Posterior vena cava (tissue), 2 donors: ENCODE measurements at regions not wholly inside any gene's neighbourhood (a gene's known extent, or its start where the extent isn't known, plus 50 kb on each side); places are given as distances from the start of the nearest gene placed in this dataset.

ENCODE experiments used
- DNase-seq: peaks from one replicate; pipeline ENCODE4 v3.0.0-alpha.2; 2020; ENCODE audit warnings: low spot score
- intact Hi-C, 2 donors: fragments of 100-400 bp; cut with DNase I; formaldehyde crosslinking; loops; one replicate each; pipeline versions ENCODE4 v1.14.1 to v1.14.2; 2022 to 2023
- donor health status: DM: yes; HTN: yes; CAD: no.
- donor health status: DM: yes; HTN: yes; CAD: no.

- intact Hi-C loops, result no loop called here
These were observed 612.1 kb downstream of the MRPL39 start for GRCh38 chr21:24995216-24995615.

GRCh38 chr21:24994717-24995116 is 612.6 kb downstream of the MRPL39 start:
- DNase-seq, result no peak
- intact Hi-C loops, result no loop called here

More at GRCh38 chr21:24995216-24995615, 612.1 kb downstream of the MRPL39 start:
- no peak for DNase-seq

DNA sequence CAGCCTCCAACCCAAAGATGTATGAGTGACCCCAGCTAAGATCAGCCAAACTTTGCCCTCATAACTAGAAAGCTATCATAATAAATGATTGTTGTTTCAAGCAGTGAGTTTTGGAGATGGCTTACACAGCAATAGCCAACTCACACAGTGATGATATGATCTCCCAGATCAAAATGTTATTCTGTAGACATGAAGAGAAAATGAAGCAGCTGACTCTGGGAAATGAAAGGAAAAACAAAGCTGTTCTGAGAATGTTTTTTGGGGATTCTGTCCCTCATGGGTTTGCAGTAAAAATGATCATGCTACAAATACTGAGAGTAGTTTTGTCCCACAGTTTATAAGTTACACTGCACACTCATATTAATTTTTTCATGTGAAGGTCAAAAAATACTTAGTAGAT is 617.8 kb downstream of the MRPL39 start:
- intact Hi-C loops, result no loop called here
- no peak for DNase-seq

DNA sequence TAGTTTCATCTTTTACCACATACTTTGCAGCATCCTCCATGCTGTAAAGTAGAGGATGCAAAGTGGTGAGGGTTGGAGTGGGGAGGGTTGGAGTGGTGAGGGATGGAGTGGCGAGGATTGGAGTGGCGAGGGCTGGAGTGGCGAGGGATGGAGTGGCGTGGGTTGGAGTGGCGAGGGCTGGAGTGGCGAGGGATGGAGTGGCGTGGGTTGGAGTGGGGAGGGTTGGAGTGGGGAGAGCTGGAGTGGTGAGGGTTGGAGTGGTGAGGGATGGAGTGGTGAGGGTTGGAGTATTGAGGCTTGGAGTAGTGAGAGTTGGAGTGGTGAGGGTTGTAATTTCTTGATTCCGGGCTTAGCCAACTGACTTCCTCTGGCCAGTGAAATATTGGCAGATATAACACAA is 618.3 kb downstream of the MRPL39 start:
- intact Hi-C loops, result no loop called here
- DNase-seq, result no peak

DNA sequence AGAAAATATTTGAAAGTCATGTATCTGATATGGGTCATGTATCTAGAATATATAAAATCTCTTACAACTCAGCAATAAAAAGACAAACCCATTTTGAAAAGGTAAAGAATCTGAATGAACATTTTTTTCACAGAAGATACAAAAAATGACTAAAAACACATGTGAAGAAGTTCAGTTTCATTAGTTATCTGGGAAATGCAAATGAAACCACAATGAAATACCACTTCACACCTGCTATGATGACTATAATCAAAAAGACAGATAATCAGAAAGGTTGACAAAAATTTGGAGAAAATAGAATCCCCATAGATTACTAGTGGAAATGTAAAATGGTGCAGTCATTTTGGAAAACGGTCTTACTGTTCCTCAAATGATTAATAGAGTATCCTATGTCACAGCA is 631.0 kb downstream of the MRPL39 start:
- intact Hi-C loops, result no loop called here

DNA sequence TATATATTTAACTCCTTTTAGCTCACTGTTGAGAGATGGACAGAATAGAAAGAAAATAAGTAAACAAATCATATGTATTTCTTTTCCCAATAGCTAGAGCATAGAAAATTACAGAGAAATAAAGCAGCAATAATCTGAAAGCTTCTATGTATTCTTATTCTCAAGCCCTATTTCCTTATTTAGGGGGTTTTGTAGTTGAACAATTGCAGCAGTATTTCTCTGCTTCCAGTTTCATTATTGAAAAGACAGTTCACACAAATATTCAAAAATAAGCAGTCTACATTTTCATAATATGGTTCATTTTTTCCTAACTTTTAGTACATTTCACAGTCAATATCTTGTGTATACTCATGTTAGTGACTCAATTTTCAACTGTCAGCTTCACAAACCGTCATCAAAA is 638.2 kb downstream of the MRPL39 start:
- DNase-seq, result no peak
- intact Hi-C loops, result no loop called here

More for the DNA sequence above, 631.0 kb downstream of the MRPL39 start:
- no peak for DNase-seq

DNA sequence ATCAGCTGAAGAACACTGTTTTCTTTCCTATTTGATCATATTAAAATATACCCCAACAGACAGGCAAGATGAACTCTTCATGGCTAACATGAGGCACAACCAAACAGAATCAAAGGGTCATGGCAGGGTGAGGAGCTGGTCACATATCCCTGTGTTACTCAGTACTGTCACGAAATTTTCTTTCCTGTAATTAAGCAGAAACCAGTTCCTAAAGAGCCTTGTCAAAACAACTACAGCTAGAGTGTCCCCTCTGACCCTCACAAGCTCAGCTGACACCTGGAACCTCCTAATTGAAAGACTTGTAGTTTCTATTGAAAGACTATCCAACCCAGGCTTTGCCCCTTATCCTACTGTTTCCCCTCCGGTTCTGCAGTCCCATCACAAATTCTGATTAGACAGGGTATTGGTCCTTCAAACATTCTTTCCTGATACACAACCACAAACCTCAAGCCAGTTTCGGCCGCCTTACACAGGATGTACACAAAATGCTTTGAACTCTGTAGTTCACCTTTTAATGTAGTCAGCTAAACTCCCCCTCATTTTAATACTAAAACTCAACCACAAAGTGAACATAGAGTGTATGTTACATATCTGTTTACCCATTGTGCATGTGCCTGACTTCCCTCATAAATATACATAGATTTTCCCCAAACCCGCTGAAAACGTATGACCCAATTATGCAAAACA is 651.9 kb downstream of the MRPL39 start:
- no peak for DNase-seq
- intact Hi-C loops, result no loop called here

GRCh38 chr21:24948186-24948585 is 659.1 kb downstream of the MRPL39 start:
- intact Hi-C loops, result no loop called here
- no peak for DNase-seq

DNA sequence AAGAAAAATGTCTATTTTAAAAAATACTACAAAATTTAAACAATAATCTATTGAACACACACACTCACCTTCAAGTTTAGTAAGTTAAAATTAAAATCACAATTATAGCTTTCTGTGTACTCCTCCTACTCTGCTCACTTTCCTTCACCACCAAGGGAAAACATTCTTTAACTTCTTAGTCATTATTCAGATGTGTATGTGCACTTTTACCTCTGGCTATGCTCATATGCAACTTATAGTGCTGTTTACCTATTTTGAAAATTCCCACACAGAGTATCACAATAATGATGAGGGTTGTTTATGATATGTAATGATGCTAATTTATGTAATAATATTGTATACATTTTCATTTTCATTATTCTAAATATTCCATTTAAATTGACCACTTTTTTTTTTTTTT is 661.4 kb downstream of the MRPL39 start:
- no peak for DNase-seq
- intact Hi-C loops, result no loop called here

DNA sequence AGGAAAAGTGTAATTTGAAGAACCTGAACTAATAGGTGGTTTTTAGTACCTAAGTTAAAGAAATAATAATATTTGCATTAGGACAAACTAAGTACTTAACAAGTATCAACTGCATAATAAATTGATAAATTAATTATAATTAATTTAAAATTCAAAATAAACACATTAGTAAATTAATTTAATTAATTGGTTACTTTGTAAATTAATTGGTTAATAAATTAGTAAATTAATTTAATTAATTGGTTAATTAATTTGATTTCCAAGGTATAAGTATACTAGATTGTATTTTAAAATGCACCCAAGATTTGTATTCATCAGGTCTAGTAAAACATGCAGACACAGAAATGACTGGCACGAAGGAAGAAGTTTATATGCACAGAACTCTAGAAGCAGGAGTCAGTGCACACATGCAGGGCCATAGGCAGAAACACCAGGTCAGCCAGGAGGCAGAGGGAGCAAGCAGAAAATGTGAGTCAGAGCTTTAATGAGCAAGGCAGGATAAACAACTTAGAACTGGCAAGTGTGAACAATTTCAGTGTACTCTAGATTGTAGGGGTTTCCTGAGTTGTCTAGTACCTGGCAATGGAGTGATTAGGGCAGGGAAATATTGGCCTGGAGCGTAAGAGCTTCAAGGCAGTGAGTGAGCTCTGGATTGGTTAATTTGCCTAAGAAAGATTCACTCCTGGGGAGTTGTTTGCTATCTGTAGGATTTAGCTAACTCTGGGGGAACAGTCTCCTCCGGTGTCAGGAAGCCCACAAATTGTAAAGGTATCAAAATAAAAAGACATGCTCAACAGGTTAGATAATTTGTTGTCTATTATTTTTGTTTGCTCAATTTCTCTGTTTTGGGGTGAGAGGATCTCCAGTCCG is 665.7 kb downstream of the MRPL39 start:
- no peak for DNase-seq
- intact Hi-C loops, result no loop called here

GRCh38 chr21:24939291-24939690 is 668.0 kb downstream of the MRPL39 start:
- no peak for DNase-seq
- intact Hi-C loops, result no loop called here

DNA sequence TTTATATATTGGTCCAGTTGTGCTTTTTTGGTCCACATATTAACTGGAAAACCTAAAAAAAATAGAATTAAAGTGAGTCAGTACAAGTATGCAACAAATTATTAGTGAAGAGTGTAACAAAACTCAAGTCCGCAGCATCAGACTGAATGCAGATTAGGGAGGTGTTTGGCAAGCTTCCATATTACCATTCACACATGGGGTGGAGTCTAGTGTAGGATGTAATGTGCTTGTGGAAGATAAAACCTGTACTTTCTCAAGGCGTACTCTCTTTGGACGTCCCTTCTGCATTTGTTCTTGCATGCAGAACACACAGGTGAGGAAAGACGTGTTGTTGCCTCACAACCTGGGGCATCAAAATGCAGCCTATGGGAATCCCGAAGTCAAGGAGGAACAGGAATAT is 668.7 kb downstream of the MRPL39 start:
- no peak for DNase-seq
- intact Hi-C loops, result no loop called here

DNA sequence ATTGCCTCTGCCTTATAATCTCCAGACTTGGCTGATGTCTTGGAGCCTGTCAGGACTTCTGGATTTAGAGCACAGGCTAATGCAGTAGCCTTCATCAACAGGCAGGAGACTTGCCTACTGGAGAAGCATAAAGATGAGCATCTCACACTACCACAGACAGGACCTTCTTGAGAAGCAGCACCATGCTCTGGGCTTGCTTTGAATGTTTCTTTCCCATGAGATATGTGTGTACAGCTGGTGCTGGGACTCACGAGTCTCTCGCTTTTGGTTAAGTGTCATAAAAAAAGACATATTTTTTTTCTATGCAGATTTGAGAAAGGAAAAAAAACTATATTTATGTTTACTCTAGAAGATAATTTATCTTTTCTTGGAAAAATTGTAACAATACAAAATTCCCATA is 671.3 kb downstream of the MRPL39 start:
- intact Hi-C loops, result no loop called here
- no peak for DNase-seq

GRCh38 chr21:24910591-24910990 is 696.7 kb downstream of the MRPL39 start:
- DNase-seq, result no peak
- intact Hi-C loops, result no loop called here

- intact Hi-C loops, result no loop called here
- DNase-seq, result no peak
These were observed 703.2 kb downstream of the MRPL39 start for GRCh38 chr21:24903994-24904635.

DNA sequence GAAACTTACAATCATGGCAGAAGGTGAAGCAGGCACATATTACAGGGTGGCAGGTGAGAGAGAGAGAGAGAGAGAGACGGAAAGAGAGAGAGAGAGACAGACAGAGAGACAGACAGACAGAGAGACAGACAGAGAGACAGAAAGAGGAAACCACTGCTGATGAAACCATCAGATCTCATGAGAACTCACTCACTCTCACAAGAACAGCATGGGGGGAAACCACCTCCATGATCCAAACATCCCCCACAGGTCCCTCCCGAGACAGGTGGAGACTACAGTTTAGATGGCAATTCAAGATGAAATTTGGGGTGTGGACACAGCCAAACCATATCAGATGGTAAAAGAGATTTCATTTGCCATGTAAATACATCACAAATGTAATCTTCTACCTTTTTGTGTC is 708.1 kb downstream of the MRPL39 start:
- DNase-seq, result no peak
- intact Hi-C loops, result no loop called here

GRCh38 chr21:24897883-24898282 is 709.4 kb downstream of the MRPL39 start:
- intact Hi-C loops, result no loop called here

GRCh38 chr21:24896735-24897124 is 710.6 kb downstream of the MRPL39 start:
- no peak for DNase-seq
- intact Hi-C loops, result no loop called here

More at GRCh38 chr21:24897883-24898282, 709.4 kb downstream of the MRPL39 start:
- DNase-seq, result no peak

DNA sequence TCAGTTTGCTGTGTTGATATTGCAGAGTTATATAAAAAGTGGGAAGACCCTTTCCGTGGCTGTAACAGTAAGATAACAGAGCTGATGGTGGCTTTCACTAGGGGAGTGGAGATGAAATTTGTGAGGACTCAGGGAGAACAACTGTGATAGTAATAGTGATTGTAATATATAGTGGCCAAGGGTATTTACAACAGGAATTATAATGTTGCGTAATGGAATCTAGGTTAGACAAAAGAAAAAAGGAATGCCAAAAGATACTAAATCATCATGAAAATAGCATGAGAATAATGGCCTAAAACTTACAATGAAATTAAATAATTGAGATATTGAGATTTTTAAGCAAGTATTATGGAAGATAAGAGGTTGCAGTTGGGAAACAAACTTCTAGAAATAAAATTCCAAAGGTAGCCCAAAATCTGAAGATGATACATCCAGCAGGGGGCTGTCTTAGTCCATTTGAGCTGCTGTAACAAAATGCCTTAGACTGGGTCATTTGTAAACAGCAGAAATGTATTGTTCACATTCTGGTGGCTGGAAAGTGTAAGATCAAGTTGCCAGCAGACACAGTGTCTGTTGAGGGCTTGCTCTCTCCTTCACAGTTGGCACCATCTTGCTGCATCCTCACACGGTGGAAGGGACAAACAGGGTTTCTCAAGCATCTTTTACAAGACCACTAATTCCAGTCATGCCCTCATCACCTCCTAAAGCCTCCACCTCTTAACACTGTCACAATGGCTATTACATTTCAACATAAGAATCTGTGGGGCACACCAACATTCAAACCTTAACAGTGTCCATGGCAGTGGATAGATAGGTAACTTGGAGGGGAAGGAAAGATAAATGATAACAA is 711.2 kb downstream of the MRPL39 start:
- intact Hi-C loops, result no loop called here
- DNase-seq, result no peak
